IMR-90 (cell line): ENCODE measurements at regions not wholly inside any gene's neighbourhood (a gene's known extent, or its start where the extent isn't known, plus 50 kb on each side); places are given as distances from the start of the nearest gene placed in this dataset.

ENCODE experiments used
- CHD1 ChIP-seq: IDR thresholded peaks from 2 replicates; pipeline ENCODE4 v1.6.1; 2012; ENCODE audit warnings: low read depth, low read length, improper control_type of control experiment
- CTCF ChIP-seq: conservative IDR thresholded peaks from 2 replicates; pipeline ENCODE4 v1.5.1; 2012; ENCODE audit warnings: mild to moderate bottlenecking, low read depth, low read length, improper control_type of control experiment
- ELK1 ChIP-seq: fragments of 150-350 bp; IDR thresholded peaks from 2 replicates; pipeline ENCODE4 v1.6.1; 2016; ENCODE audit warnings: low read depth, mild to moderate bottlenecking, low read length, moderate library complexity, borderline replicate concordance
- MAFK ChIP-seq: IDR thresholded peaks from 2 replicates; pipeline ENCODE4 v1.6.1; 2012; ENCODE audit warnings: low read depth, low read length, improper control_type of control experiment
- MAZ ChIP-seq: IDR thresholded peaks from 2 replicates; pipeline ENCODE4 v1.6.1; 2012; ENCODE audit warnings: low read depth, mild to moderate bottlenecking, low read length, improper control_type of control experiment, moderate library complexity, borderline replicate concordance
- POLR2A ChIP-seq: IDR thresholded peaks from 2 replicates; pipeline ENCODE4 v1.6.1; 2012; ENCODE audit warnings: mild to moderate bottlenecking, low read depth, low read length
- RAD21 ChIP-seq: IDR thresholded peaks from 2 replicates; pipeline ENCODE4 v1.6.1; 2012; ENCODE audit warnings: low read length, improper control_type of control experiment
- RFX5 ChIP-seq: IDR thresholded peaks from 2 replicates; pipeline ENCODE4 v1.8.0; 2012; ENCODE audit warnings: low read depth, mild to moderate bottlenecking, low read length, moderate library complexity

- no peak for TF ChIP-seq CTCF
- no peak for TF ChIP-seq RAD21
- no peak for TF ChIP-seq ELK1
- no peak for TF ChIP-seq MAZ
- TF ChIP-seq CHD1 = no peak
- TF ChIP-seq POLR2A = no peak
- no peak for TF ChIP-seq RFX5
- no peak for TF ChIP-seq MAFK
Observed at GRCh38 chrX:8404926-8405325, 59.7 kb upstream of the VCX3B start.
